RPMI7951 (cell line): ENCODE measurements at regions not wholly inside any gene's neighbourhood (a gene's known extent, or its start where the extent isn't known, plus 50 kb on each side); places are given as distances from the start of the nearest gene placed in this dataset.
A peak's percentile ranks its signal among the peaks of the same experiment; 100 is the strongest.

ENCODE experiments used
- DNase-seq: peaks from one replicate; pipeline ENCODE4 v3.0.0-alpha.2; 2012; ENCODE audit warnings: low read depth

- DNase-seq, result no peak
Measured at GRCh38 chr18:57991552-57991951, 52.5 kb upstream of the NEDD4L start.

GRCh38 chr18:57989536-57989935 lies 54.5 kb upstream of the NEDD4L start:
- DNase-seq, result no peak

- no peak for DNase-seq
Measured at GRCh38 chr18:57984490-57985115, 59.4 kb upstream of the NEDD4L start.

- DNase-seq, result no peak
Measured at GRCh38 chr18:57983965-57984364, 60.1 kb upstream of the NEDD4L start.

- DNase-seq, result no peak
Measured at GRCh38 chr18:57983472-57983871, 60.6 kb upstream of the NEDD4L start.

- no peak for DNase-seq
Measured at GRCh38 chr18:57982372-57983021, 61.5 kb upstream of the NEDD4L start.

GRCh38 chr18:57981308-57982028 lies 62.6 kb upstream of the NEDD4L start:
- no peak for DNase-seq

GRCh38 chr18:57980573-57981307 lies 63.3 kb upstream of the NEDD4L start:
- DNase-seq, result no peak

- no peak for DNase-seq
Measured at GRCh38 chr18:57976230-57976773, 67.7 kb upstream of the NEDD4L start.

- no peak for DNase-seq
Measured at GRCh38 chr18:57975805-57976204, 68.2 kb upstream of the NEDD4L start.

GRCh38 chr18:57974585-57975265 lies 69.3 kb upstream of the NEDD4L start:
- DNase-seq, result no peak

GRCh38 chr18:57973889-57974288 lies 70.1 kb upstream of the NEDD4L start:
- DNase-seq, result no peak

GRCh38 chr18:57970356-57971095 lies 73.5 kb upstream of the NEDD4L start:
- no peak for DNase-seq

GRCh38 chr18:57969824-57970223 lies 74.2 kb upstream of the NEDD4L start:
- no peak for DNase-seq

GRCh38 chr18:57965246-57965645 lies 78.8 kb upstream of the NEDD4L start:
- DNase-seq, result no peak

- DNase-seq, result no peak
Measured at GRCh38 chr18:57961876-57962505, 82.0 kb upstream of the NEDD4L start.

GRCh38 chr18:57961411-57961810 lies 82.6 kb upstream of the NEDD4L start:
- no peak for DNase-seq

- DNase-seq, result peak; percentile 65
Measured at GRCh38 chr18:57959278-57959677, 84.7 kb upstream of the NEDD4L start.

- no peak for DNase-seq
Measured at GRCh38 chr18:57957210-57957609, 86.8 kb upstream of the NEDD4L start.

GRCh38 chr18:57956491-57956890 lies 87.5 kb upstream of the NEDD4L start:
- no peak for DNase-seq
